ENCODE measurements at regions not wholly inside any gene's neighbourhood (a gene's known extent, or its start where the extent isn't known, plus 50 kb on each side); places are given as distances from the start of the nearest gene placed in this dataset.

DNA sequence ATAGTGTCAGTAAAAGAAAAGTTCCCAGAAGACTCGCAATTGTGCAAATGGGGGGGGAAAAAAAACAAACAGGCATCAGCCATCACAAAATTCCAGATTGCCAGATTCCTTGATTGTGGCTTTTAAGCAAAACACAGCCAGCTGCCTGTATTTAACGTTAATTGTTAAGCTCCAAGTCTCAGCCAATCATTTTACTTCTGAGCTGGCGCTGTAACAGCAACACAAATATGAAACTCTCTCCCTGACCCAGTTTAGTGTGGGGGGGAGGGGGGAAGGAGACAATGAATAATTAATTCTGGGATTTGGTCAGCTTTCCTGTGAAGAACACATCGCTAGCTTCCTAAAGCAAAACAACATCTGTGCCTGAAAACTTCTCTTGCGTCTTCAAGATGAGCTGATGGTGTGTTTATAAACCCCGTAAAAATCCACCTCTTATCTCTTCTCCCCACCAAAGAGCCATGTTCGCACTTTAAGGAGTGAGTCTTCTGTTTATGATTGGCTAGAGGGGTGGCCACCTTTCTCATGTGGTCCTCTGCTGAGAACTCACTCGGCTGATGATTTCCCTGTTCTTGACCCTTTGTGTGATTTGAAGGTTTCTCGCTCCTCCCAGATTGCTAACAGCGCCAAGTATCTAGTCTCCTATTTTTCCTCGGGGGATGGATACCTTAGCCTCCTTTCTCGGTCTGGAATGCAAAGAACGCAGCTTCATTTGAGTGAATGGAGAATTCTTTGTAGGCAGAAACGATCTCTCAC is 160.2 kb upstream of the DAPK1 start:
- H3K4me1 ChIP-seq (ENCODE audit: control insufficient read depth, insufficient read depth, low read length) = peaks cover 2% of the 10 kb centered on the region
- intact Hi-C loops (cut with DNase I) = loop anchor here in 3 of 4 donors (1.0 to 10.0 kb wide), 6 partner anchors 157 to 903 kb away; partner anchors contain the start of gene DAPK1 (in 1 of the 3)
- WGBS = 6% methylated on average over 14 of the region's 14 CpGs
- H3K27me3 ChIP-seq (ENCODE audit: control insufficient read depth, insufficient read depth) = no peaks in the 10 kb centered on the region
- DNase-seq (no peak), ATAC-seq (peak; percentile 27 to 30)
- H3K4me3 ChIP-seq (ENCODE audit: low read length) = peak overlapping the region; percentile 40
- no peak overlapping the region for H3K27ac ChIP-seq (ENCODE audit: low read length)
- no peaks in the 10 kb centered on the region for H3K9me3 ChIP-seq (ENCODE audit: control insufficient read depth, low read length)

DNA sequence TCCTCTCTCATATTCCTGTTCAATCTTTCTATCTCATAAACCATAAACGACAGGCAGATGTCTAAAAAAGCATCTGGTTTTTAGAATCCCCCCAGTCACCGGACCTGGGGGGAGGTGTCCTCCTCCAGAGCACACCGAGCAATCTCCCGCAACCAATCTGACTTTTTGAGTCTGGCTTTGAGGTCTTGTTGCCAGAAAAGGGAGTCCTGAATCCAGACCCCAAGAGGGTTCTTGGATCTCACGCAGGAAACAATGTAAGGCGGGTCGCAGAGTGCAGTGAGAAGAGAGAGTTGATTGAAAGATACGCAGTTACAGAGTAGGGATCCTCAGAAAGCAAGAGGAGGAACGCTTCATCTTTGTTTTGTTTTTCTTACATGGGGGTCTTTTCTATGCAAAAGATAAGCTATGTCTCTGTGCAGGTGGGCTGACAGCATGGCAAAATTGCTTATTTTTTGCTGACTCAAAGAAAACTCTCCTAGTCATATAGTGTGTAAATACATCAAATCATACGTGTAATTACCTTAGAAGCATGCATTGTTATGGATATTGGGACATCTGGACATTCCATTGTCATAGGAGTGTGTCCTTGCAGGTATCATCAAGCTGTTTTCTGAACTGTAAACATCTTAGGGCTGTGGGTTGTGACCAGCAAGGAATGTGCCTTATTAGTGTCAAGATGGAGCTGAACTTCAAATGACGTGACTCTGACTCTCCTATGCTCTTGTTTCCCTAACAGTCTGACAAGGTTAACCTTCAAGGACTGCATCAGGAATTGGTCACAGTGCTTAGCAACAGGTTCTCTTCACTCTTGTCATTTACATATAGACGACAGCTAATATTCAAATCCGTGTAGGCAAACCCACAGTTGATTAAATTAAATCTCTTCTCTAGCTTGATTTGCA is 159.3 kb upstream of the DAPK1 start:
- intact Hi-C loops (cut with DNase I) = loop anchor here in 3 of 4 donors (5.0 to 10.0 kb wide), 4 partner anchors 156 to 904 kb away; partner anchors contain the start of gene DAPK1 (in 1 of the 3)
- ATAC-seq (no peak), DNase-seq (no peak)
- H3K4me1 ChIP-seq (ENCODE audit: control insufficient read depth, insufficient read depth, low read length) = peaks cover 2% of the 10 kb centered on the region
- H3K27me3 ChIP-seq (ENCODE audit: control insufficient read depth, insufficient read depth) = no peaks in the 10 kb centered on the region
- 59% methylated on average over 13 of the region's 13 CpGs for WGBS
- H3K27ac ChIP-seq (ENCODE audit: low read length) = no peak overlapping the region
- H3K4me3 ChIP-seq (ENCODE audit: low read length) = no peak overlapping the region
- H3K9me3 ChIP-seq (ENCODE audit: control insufficient read depth, low read length) = no peaks in the 10 kb centered on the region

DNA sequence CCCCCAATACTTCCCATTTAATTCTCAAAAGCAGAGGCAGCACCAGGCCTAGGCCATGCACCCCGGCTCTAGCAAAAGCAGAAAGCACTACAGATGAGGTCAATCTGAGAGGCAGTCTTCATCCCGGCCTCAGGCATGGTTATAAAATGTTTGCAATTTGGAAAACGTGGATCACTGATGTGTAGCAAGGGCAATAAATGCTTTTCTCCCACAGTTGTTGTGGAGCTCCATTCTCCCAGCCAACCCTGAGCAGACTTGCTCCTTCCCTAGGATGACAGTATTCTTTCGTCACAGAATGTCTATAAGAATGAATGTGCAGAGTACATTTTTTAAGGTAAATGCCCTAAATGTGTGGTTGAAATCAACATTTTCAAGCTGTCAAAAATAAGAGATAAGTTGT is 157.3 kb upstream of the DAPK1 start:
- DNase-seq (no peak), ATAC-seq (no peak)
- WGBS = 88% methylated on average over 4 of the region's 4 CpGs
- Histone ChIP-seq H3K9me3 (ENCODE audit: control insufficient read depth, low read length) (no peaks in the 10 kb centered on the region), H3K27ac (ENCODE audit: low read length) (no peak overlapping the region), H3K27me3 (ENCODE audit: control insufficient read depth, insufficient read depth) (no peaks in the 10 kb centered on the region), H3K4me3 (ENCODE audit: low read length) (no peak overlapping the region), H3K4me1 (ENCODE audit: control insufficient read depth, insufficient read depth, low read length) (peaks cover 2% of the 10 kb centered on the region)
- intact Hi-C loops (cut with DNase I) = loop anchor here in 1 of 4 donors (5.0 to 10.0 kb wide), 2 partner anchors 154 to 322 kb away; partner anchors contain the start of gene DAPK1

DNA sequence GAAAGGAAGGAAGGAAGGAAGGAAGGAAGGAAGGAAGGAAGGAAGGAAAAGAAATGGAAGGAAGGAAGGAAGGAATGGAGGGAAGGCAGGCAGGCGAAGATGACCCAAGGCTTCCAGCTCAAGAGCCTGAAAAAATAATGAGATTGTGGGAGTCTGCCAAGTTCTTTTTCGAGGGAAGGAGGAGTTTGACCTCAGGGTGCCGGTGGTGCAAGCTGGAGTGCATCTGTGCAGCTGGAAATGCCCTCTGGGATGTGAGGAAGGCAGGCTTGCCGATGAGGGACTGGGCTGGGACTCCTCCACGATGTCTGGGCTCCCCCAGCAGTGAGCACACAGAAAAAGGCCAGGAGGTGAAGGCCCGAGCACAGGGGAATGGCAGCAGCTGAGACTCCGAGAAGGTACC is 154.9 kb upstream of the DAPK1 start:
- Histone ChIP-seq H3K4me3 (ENCODE audit: low read length) (no peak overlapping the region), H3K4me1 (ENCODE audit: control insufficient read depth, insufficient read depth, low read length) (peaks cover under 1% of the 10 kb centered on the region), H3K9me3 (ENCODE audit: control insufficient read depth, low read length) (no peaks in the 10 kb centered on the region), H3K27ac (ENCODE audit: low read length) (no peak overlapping the region), H3K27me3 (ENCODE audit: control insufficient read depth, insufficient read depth) (no peaks in the 10 kb centered on the region)
- DNase-seq (peak in 2 of 3 donors; percentile 31 to 74), ATAC-seq (peak; percentile 63 to 74)
- intact Hi-C loops (cut with DNase I) = loop anchor here in 1 of 4 donors (5.0 to 10.0 kb wide), 2 partner anchors 152 to 320 kb away; partner anchors contain the start of gene DAPK1
- WGBS = 42% methylated on average over 7 of the region's 7 CpGs

DNA sequence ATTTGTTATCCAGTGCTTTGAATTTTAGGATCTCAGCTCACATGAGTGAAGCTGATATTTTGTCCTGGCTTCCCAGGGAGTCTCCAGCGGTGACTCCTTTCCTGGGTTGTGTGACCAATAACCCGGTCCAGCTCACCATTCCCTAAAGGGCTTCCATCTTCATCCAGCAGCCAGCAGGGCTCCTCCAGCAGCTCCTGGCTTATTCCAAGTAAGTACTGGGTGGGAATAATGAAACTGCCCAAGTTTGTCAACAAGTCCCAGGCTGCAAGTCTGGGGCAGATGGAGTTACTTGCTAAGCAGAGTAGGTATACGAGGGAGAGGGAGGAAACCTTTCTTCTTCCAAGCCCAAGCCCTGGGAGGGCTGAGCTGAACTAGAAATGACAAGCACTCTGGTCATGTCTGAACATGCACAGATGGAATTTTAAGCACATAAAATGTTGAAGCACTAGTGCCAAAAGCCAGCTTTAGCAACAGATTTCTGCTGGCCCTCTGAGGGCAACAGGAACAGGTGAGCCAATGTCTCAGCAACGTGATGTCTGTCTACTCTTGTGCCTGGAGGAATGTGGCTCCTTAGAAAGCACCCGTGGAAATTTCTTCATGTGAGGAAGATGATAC is 153.7 kb upstream of the DAPK1 start:
- DNase-seq = no peak
- WGBS = 69% methylated on average over 5 of the region's 5 CpGs
- Histone ChIP-seq H3K27me3 (ENCODE audit: control insufficient read depth, insufficient read depth) (no peaks in the 10 kb centered on the region), H3K27ac (ENCODE audit: low read length) (no peak overlapping the region), H3K4me1 (ENCODE audit: control insufficient read depth, insufficient read depth, low read length) (no peaks in the 10 kb centered on the region), H3K4me3 (ENCODE audit: low read length) (no peak overlapping the region), H3K9me3 (ENCODE audit: control insufficient read depth, low read length) (no peaks in the 10 kb centered on the region)
- intact Hi-C loops (cut with DNase I) = loop anchor here in 1 of 4 donors (5.0 to 10.0 kb wide), 2 partner anchors 151 to 318 kb away; partner anchors contain the start of gene DAPK1
- peak; percentile 25 to 52 for ATAC-seq

DNA sequence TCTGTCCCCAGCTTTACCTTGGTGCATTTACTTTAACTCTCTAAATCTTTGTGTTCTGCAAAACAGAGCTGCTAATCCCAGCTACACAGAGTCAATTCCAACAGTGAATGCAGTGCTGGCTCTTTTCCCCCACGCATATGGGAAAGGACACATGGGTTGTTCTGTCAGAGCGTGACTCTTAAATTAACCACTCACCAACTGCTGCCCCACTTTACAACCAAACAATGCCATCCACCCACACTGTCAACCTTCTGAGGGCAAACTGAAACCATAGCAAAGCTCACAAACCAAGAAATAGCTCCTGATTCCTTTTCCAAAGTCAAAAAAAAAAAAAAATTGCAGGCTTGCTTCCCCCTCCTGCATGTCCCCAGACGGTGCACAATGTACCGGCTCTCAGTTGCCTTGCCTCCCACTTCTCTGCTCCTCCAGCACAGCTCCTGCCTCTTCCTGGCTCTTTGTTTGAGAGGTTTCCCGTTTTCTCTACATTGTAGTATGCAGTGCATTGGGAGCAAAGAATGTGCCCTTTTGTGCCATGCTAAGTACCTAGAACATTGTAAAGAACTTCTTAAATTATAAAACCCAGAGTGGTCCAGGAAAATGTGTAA is 151.5 kb upstream of the DAPK1 start:
- ATAC-seq (no peak), DNase-seq (no peak)
- H3K4me1 ChIP-seq (ENCODE audit: control insufficient read depth, insufficient read depth, low read length) = no peaks in the 10 kb centered on the region
- 40% methylated on average over 5 of the region's 5 CpGs for WGBS
- no peak overlapping the region for H3K4me3 ChIP-seq (ENCODE audit: low read length)
- H3K27ac ChIP-seq (ENCODE audit: low read length) = no peak overlapping the region
- no peaks in the 10 kb centered on the region for H3K27me3 ChIP-seq (ENCODE audit: control insufficient read depth, insufficient read depth)
- intact Hi-C loops (cut with DNase I) = loop anchor here in 1 of 4 donors (10.0 kb wide), 1 partner anchor 149 kb away; the partner anchor contains the start of gene DAPK1
- no peaks in the 10 kb centered on the region for H3K9me3 ChIP-seq (ENCODE audit: control insufficient read depth, low read length)

DNA sequence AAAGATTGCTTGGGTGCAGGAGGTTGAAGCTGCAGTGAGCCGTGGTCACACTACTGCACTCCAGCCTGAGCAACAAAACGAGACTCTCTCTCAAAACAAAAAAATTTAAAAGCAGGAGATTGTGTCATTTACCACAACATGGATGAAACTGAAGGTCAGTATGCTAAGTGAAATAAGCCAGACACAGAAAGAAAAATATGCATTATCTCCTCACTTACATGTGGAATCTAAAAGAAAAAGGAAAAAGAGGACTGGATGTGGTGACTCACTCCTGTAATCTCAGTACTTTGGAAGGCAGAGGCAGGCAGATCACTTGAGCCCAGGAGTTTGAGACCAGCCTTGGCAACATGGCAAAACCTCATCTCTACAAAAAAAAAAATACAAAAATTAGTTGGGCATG is 146.8 kb upstream of the DAPK1 start:
- ATAC-seq = no peak
- 55% methylated on average over 2 of the region's 2 CpGs for WGBS
- H3K4me1 ChIP-seq (ENCODE audit: control insufficient read depth, insufficient read depth, low read length) = no peaks in the 10 kb centered on the region
- no peak for DNase-seq
- no peak overlapping the region for H3K4me3 ChIP-seq (ENCODE audit: low read length)
- no peak overlapping the region for H3K27ac ChIP-seq (ENCODE audit: low read length)
- no peaks in the 10 kb centered on the region for H3K9me3 ChIP-seq (ENCODE audit: control insufficient read depth, low read length)
- no peaks in the 10 kb centered on the region for H3K27me3 ChIP-seq (ENCODE audit: control insufficient read depth, insufficient read depth)
- intact Hi-C loops (cut with DNase I) = no loop called here

DNA sequence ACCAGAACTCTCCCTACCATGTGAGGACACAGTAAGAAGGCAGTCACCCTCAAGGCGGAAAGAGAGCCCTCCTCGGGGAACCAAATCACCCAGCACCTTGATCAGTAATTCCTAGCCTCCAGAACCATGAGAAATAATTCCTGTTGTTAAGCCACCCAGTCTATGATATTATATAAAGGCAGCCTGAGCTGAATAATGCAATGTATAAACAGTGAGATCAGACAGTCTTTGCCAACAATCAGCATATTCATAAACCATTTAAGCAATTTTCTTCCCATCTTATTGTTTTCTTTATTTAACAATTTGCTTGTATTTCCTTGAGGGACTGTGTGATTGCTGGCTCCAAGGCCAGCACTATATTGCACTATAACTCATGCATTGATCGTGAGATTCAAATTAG is 144.4 kb upstream of the DAPK1 start:
- Histone ChIP-seq H3K4me1 (ENCODE audit: control insufficient read depth, insufficient read depth, low read length) (no peaks in the 10 kb centered on the region), H3K9me3 (ENCODE audit: control insufficient read depth, low read length) (no peaks in the 10 kb centered on the region), H3K27me3 (ENCODE audit: control insufficient read depth, insufficient read depth) (no peaks in the 10 kb centered on the region), H3K27ac (ENCODE audit: low read length) (no peak overlapping the region), H3K4me3 (ENCODE audit: low read length) (no peak overlapping the region)
- ATAC-seq (no peak), DNase-seq (no peak)
- WGBS = 87% methylated on average over 3 of the region's 3 CpGs
- intact Hi-C loops (cut with DNase I) = no loop called here

DNA sequence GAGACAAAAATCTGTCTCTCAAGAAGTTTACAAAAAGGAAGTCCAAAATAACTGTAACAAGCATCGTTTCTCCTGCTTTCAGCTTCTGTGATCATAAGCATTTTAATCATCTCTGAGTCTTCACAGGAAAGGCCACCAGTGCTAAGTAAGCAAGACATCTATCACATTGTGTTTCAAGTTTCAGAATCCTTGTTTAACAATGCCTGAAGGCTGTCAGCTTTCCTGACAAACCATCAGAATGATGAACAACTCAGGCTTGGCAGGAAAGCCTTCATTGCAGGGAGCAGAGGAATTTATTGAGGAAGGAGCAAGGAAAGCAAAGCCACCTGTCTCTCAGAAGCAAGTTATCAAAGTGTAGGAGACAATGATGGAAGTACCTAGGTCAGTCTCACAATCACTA is 143.5 kb upstream of the DAPK1 start:
- DNase-seq (no peak), ATAC-seq (no peak)
- Histone ChIP-seq H3K4me3 (ENCODE audit: low read length) (no peak overlapping the region), H3K9me3 (ENCODE audit: control insufficient read depth, low read length) (no peaks in the 10 kb centered on the region), H3K27me3 (ENCODE audit: control insufficient read depth, insufficient read depth) (no peaks in the 10 kb centered on the region), H3K27ac (ENCODE audit: low read length) (no peak overlapping the region), H3K4me1 (ENCODE audit: control insufficient read depth, insufficient read depth, low read length) (no peaks in the 10 kb centered on the region)
- intact Hi-C loops (cut with DNase I) = no loop called here
- 29% methylated on average over 1 of the region's 1 CpG for WGBS

DNA sequence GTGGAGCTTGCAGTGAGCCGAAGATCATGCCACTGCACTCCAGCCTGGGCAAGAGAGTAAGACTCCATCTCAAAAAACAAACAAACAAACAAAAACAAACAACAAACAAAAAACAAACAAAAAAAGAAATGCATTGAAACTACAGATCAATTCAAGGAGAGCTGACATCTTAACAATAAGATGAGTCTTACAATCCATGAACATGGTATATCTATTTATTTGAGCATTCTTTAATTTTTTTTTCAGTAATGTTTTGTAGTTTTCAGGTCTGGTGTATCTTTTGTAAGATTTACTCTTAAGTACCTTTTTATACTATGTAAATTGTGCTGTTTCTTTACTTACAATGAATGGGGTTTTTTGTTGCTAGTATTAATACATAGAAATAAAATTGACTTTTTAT is 140.1 kb upstream of the DAPK1 start:
- WGBS = 100% methylated on average over 1 of the region's 1 CpG
- ATAC-seq = no peak
- H3K27ac ChIP-seq (ENCODE audit: low read length) = no peak overlapping the region

More for the DNA sequence above, 140.1 kb upstream of the DAPK1 start:
- Histone ChIP-seq H3K4me3 (ENCODE audit: low read length) (no peak overlapping the region), H3K4me1 (ENCODE audit: control insufficient read depth, insufficient read depth, low read length) (no peaks in the 10 kb centered on the region), H3K27me3 (ENCODE audit: control insufficient read depth, insufficient read depth) (no peaks in the 10 kb centered on the region), H3K9me3 (ENCODE audit: control insufficient read depth, low read length) (no peaks in the 10 kb centered on the region)
- intact Hi-C loops (cut with DNase I) = no loop called here
- no peak for DNase-seq

All from right cardiac atrium (tissue), 5 donors.